ENCODE measurements at regions not wholly inside any gene's neighbourhood (a gene's known extent, or its start where the extent isn't known, plus 50 kb on each side); places are given as distances from the start of the nearest gene placed in this dataset.

DNA sequence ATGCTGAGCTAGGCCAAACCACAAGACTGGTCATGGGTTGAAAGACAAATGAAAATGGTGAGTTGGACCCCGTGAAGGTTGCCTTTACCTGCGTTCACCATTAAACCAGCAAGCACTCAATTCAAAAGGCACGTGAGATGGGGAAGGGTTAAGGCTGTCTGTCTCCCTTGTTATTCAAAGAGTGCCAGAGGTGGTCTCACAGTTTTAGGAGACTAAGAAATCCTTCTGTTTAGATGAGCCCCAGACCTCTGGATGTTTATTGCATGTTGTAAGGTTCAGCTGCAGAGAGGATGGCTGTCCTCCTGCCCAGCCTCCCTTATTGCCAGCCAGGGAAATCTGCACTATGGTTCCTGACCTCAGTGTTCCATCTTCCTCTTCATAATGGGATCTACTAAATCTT, 498.0 kb upstream of the CELF2 start:
- no peak for DNase-seq (ENCODE audit: low read depth)

DNA sequence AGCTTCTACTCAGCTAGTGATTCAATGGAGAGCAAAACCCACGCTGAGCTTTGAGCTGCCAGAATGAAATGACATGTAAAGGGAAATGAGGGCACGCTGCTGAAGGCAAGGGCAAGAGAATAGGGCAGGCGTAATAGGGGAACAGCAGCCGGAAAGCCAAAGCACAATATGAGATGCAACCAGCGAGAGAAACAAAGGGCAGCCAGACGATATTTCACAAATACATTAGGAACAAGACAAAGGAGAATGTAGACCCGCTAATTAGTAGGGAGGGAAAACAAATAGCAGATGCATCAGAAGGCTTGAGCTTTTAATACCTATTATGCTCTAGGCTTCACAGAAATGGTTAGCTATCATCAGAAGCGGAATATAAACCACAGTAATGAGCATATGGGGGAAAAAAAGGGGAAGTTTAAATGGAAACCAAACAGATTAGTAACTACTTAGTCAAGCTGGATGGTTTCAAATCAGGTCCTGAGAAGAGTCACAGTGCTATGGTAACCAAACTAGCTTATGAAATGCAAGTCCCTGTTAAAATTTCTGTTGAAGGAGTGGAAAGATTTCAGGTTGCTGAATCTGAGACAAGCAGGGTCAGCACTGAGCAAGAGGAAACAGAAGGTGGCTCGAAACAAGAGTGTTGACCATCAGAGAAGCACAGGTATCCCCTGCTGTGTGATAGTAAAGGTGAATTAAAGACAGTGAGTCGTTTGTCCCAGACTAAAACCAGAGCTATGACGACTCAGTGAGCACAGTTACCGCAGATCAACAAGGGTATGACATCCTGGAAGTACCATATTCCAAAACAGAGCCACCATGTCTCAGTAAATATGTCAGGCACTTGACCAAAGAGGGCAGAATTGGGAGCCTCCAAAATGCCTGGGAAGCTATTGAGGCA, 496.9 kb upstream of the CELF2 start:
- no peak for DNase-seq (ENCODE audit: low read depth)

GRCh38 chr10:10526846-10527245, 490.8 kb upstream of the CELF2 start:
- no peak for DNase-seq (ENCODE audit: low read depth)

DNA sequence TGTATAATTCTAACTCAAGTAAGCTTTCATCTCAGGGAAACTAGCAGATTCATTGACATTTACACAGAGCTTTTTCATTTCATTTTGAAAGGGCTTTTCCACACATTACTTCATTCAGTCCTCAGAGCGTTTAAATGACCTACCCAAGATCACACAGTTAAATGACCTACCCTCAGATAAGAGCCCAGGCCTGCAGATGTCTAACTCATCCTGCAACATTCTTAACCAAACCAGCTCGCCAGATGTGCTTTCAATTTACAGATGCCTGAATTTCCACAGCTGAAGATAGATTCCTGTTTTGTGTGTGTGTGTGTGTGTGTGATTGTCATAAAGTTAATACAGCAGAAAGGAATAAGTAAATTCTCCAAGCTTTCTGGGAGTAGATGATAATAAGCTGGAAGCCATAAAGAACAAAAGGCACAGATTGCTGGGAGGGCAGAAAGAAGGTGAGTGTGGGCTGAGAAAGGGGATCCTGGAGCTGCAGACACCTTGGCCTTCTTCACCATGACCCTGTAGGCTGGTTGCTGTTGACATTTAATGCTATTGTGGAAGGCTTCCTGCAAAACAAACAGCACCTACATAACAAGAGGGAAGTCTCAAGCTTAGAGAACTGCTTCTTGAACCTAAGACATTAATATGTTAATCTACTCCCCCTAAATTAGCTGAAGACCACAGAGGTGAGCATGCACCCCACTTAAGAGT, 489.7 kb upstream of the CELF2 start:
- no peak for DNase-seq (ENCODE audit: low read depth)

- no peak for DNase-seq (ENCODE audit: low read depth)
Measured at GRCh38 chr10:10528563-10528910, 489.1 kb upstream of the CELF2 start.

DNA sequence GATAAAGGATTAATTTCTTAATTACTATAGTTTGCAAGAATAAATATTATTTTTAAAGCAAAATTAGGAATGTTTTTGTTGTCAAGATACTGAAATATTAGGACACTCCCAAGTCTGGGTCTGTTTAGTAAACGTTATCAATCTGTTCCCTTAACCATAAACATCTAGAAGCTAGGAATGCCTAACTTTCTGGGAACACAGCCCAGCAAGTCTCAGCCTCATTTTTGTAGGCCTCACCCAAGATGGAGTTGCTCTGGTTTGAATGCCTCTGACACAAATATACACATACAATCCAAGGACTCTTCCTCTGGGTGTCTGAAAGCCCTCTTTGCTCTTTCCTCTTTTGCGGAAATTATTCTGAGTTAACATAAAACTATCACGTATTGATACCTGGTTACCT, 487.4 kb upstream of the CELF2 start:
- no peak for DNase-seq (ENCODE audit: low read depth)

DNA sequence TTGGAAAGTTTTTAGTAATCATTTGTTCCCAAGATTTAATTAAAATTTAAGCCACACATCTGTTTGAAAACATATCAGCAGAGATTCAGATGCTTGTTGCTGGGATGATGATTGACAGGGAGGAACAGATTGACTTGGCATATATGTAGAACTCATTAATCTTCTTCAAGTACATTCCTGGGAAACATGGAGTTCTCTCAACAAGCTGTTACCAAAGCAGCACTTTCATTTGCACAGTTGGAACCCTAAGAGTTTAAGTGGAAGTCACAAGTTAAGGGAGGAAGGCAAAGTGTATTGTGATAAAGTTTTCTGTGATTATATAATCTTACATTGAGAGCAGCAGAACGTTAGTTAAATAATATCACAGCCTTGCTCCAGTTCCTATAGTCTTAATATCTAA, 485.4 kb upstream of the CELF2 start:
- DNase-seq (ENCODE audit: low read depth), result no peak

- no peak for DNase-seq (ENCODE audit: low read depth)
Measured at GRCh38 chr10:10532826-10533225, 484.8 kb upstream of the CELF2 start.

- no peak for DNase-seq (ENCODE audit: low read depth)
Measured at GRCh38 chr10:10533437-10533836, 484.2 kb upstream of the CELF2 start.

- no peak for DNase-seq (ENCODE audit: low read depth)
Measured at GRCh38 chr10:10538326-10538725, 479.3 kb upstream of the CELF2 start.

DNA sequence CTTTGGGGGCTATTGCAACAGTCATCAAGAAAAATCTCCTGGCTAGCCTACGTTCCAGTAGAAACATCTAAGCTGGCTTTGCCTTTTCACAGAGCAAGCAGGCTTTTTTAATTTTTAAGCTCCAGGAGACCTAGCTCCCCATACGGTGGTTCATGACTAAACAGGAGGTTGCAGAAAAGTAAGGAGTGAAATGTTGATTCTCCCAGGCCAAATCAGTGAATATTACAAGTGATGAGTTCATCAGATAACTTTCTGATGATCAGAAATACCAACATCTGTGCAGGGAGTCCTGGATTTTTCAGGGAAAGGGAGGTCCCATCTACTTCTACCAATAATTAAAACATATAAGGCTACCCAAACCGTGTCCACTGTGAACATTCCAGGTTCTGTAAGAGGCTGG, 477.3 kb upstream of the CELF2 start:
- DNase-seq (ENCODE audit: low read depth), result no peak

DNA sequence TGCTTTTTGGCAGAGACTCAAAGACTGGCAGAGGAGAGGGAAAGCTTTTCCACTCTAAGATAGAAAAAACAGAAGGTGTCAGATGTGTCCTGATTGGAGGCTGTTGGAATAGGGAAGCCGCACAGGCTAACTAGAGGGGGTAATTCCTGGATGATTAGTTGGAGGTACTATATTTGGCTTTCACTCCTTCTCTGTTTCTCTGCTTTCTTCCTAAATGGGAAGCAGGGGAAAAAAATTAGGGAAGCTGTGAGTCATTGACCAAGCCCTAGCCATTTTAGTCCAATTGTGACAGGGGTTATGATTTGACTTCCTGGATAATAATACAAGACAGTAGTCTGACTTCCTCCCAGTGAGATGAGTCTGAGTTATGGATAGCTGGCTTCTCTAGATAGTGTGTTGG, 475.2 kb upstream of the CELF2 start:
- no peak for DNase-seq (ENCODE audit: low read depth)

- DNase-seq (ENCODE audit: low read depth), result no peak
Measured at GRCh38 chr10:10544890-10545289, 472.8 kb upstream of the CELF2 start.

GRCh38 chr10:10545771-10546170, 471.9 kb upstream of the CELF2 start:
- DNase-seq (ENCODE audit: low read depth), result no peak

- no peak for DNase-seq (ENCODE audit: low read depth)
Measured at GRCh38 chr10:10551596-10552301, 465.9 kb upstream of the CELF2 start.

DNA sequence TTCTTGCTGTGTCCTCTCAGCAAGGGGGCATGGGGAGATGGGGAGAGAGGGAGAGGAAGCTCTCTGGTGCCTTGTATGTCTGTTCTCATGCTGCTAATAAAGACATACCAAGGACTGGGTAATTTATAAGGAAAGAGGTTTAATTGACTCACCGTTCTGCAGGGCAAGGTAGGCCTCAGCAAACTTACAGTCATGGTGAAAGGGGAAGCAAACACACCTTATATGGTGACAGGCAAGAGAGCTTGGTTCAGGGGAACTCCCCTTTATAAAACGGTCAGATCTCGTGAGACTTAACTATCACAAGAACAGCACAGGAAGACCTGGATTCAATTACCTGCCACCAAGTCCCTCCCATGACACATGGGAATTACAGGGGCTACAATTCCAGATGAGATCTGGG, 464.7 kb upstream of the CELF2 start:
- no peak for DNase-seq (ENCODE audit: low read depth)

GRCh38 chr10:10564081-10564794, 453.4 kb upstream of the CELF2 start:
- DNase-seq (ENCODE audit: low read depth), result no peak

DNA sequence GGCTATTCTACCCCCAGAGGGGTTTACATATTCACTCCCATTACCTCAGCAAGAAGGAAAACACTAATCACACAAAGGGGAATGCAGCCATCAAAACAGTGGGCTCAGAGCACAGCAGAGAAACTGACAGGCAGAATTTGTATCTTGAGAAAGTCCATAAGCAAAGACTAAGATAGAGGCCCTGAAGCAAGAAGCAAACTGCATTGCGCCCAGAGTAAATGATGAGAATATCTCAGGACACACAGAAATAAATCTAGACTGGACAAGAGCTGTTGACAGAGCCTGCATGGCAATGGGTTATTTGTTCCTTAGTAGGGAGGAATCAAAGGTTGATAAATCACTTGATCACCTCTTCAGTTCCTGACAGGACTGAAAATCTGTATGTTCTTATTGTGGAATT, 440.7 kb upstream of the CELF2 start:
- DNase-seq (ENCODE audit: low read depth), result no peak

- no peak for DNase-seq (ENCODE audit: low read depth)
Measured at GRCh38 chr10:10579709-10580108, 438.0 kb upstream of the CELF2 start.

DNA sequence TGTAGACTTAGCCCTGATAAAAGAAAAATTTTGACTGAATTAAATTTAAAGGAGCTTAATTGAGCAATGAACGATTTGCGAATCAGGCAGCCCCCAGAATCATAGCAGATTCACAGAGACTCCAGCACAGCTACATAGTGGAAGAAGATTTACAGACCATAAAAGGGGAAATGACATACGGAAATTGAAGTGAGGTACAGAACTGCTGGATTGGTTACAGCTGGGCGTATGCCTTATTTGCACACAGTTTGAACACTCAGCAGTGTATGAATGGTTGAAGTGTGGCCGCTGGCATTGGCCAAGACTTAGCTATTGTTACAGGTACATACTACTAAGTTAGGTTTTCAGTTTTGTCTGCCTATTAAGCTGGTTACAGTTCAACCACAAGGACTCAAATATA, 433.5 kb upstream of the CELF2 start:
- no peak for DNase-seq (ENCODE audit: low read depth)

- no peak for DNase-seq (ENCODE audit: low read depth)
Measured at GRCh38 chr10:10587744-10588393, 429.8 kb upstream of the CELF2 start.

All from stimulated activated CD8-positive, alpha-beta memory T cell treated with anti-CD3 and anti-CD28 coated beads, Interleukin-7, amount 100 ng/mL, for 24 hours (primary cell).